ENCODE measurements at regions not wholly inside any gene's neighbourhood (a gene's known extent, or its start where the extent isn't known, plus 50 kb on each side); places are given as distances from the start of the nearest gene placed in this dataset.

DNA sequence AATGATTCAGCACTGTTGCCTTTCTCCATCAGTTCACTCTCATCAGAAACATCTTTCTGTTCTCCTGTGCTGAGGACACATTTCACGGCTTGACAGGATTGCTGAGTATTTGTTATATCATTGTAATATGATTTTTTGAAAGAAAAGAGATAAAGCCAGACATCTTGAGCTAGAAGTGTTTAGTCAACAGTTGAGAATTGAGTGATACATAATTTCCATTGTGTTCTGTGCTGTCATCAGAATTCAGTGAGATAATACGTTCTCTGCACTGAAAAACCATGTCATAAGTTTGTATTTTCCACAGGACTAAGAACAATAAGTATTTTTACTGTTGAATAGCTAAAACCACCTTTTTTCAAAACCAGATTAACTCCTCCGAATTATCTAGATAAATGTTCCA lies 50.2 kb upstream of the GPRIN3 start:
- no peak for DNase-seq
